CD4-positive, alpha-beta T cell (primary cell): ENCODE measurements at regions not wholly inside any gene's neighbourhood (a gene's known extent, or its start where the extent isn't known, plus 50 kb on each side); places are given as distances from the start of the nearest gene placed in this dataset.

Experiments used
- ATAC-seq: fragments of 200-7000 bp; cut with Tn5 transposase; one replicate; pipeline ENCODE4 v1.10.0; 2022; ENCODE audit warnings: mild to moderate bottlenecking; ENCODE audit not compliant: poor library complexity
- CTCF ChIA-PET: fragments of 350-600 bp; sonication (Branson Sonifier 250); formaldehyde crosslinking; loops from one replicate; lab custom pipeline; 2021; ENCODE audit warnings: antibody characterized with exemption, inconsistent platforms; lab: Charles Lee
- POLR2A ChIA-PET: fragments of 350-600 bp; sonication (Branson Sonifier 250); formaldehyde crosslinking; loops from one replicate; lab custom pipeline; 2021; ENCODE audit warnings: antibody characterized with exemption, inconsistent platforms; lab: Charles Lee
- DNase-seq, 14 experiments: peaks; one replicate each; pipeline ENCODE4 v3.0.0-alpha.2; 2013 to 2020; ENCODE audit warnings: mixed read lengths in 2 of 14
- H3K27ac ChIP-seq, 2 donors: one replicate each; pipeline versions ENCODE4 v1.5.1 to v1.7.0; 2013; ENCODE audit warnings: low read length in 2 of 2, low read depth in 1 of 2, mild to moderate bottlenecking in 1 of 2
- H3K27me3 ChIP-seq, 2 experiments: 1 replicate in 1 of 2; 2 replicates in 1 of 2; pipeline versions ENCODE4 v1.6.1 to v1.7.0; 2013; ENCODE audit warnings: low read length in 2 of 2, control low read depth in 1 of 2, mild to moderate bottlenecking in 1 of 2, moderate library complexity in 1 of 2; ENCODE audit not compliant: insufficient read depth in 2 of 2, control insufficient read depth in 1 of 2
- H3K36me3 ChIP-seq: one replicate; pipeline ENCODE4 v1.6.1; 2013; ENCODE audit warnings: low read length, control low read depth; ENCODE audit not compliant: insufficient read depth
- H3K4me1 ChIP-seq: one replicate; pipeline ENCODE4 v1.6.1; 2013; ENCODE audit warnings: low read length, control low read depth; ENCODE audit not compliant: insufficient read depth
- H3K4me3 ChIP-seq: one replicate; pipeline ENCODE4 v1.5.1; 2013; ENCODE audit warnings: mild to moderate bottlenecking, low read length, moderate library complexity
- H3K9me3 ChIP-seq, 2 experiments: 1 replicate in 1 of 2; 2 replicates in 1 of 2; pipeline versions ENCODE4 v1.6.1 to v1.7.0; 2013; ENCODE audit warnings: low read length in 2 of 2, mild to moderate bottlenecking in 2 of 2, control low read depth in 1 of 2, moderate library complexity in 1 of 2; ENCODE audit not compliant: control insufficient read depth in 1 of 2, insufficient read depth in 1 of 2
- H3K27ac Mint-ChIP-seq: one replicate; pipeline ENCODE4 v1.8.0; 2020; ENCODE audit warnings: mixed read lengths
- H3K27me3 Mint-ChIP-seq: one replicate; pipeline ENCODE4 v1.8.0; 2021; ENCODE audit warnings: mixed read lengths
- H3K36me3 Mint-ChIP-seq: one replicate; pipeline ENCODE4 v1.8.0; 2021; ENCODE audit warnings: low read depth, mixed read lengths
- H3K4me1 Mint-ChIP-seq: one replicate; pipeline ENCODE4 v1.8.0; 2021; ENCODE audit warnings: low read depth, mixed read lengths
- H3K4me3 Mint-ChIP-seq: one replicate; pipeline ENCODE4 v1.8.0; 2020; ENCODE audit warnings: mild to moderate bottlenecking, mixed read lengths
- H3K9me3 Mint-ChIP-seq: one replicate; pipeline ENCODE4 v1.8.0; 2020; ENCODE audit warnings: mixed read lengths
- CTCF ChIP-seq: fragments of 200-600 bp; IDR thresholded peaks from one replicate; pipeline ENCODE4 v1.8.0; 2022; ENCODE audit warnings: antibody characterized with exemption, mild to moderate bottlenecking
- intact Hi-C, 2 experiments: fragments of 100-400 bp; cut with DNase I in 1 of 2; cut with micrococcal nuclease in 1 of 2; formaldehyde crosslinking; loops; one replicate each; pipeline versions ENCODE4 v1.15.1 to v1.9.0; 2023 to 2025; cut with DNase I, micrococcal nuclease

GRCh38 chr2:56713161-56713676, 529.4 kb downstream of the CCDC85A start:
- Mint-ChIP-seq H3K27me3 (no peaks in the 10 kb centered on the region), H3K36me3 (no peaks in the 10 kb centered on the region), H3K27ac (no peak overlapping the region), H3K4me1 (no peaks in the 10 kb centered on the region), H3K9me3 (peaks cover 8% of the 10 kb centered on the region), H3K4me3 (no peak overlapping the region)
- no peaks in the 10 kb centered on the region for H3K36me3 ChIP-seq
- no peak overlapping the region for H3K27ac ChIP-seq
- no peak for TF ChIP-seq CTCF
- H3K27me3 ChIP-seq: no peaks in the 10 kb centered on the region
- H3K4me1 ChIP-seq: no peaks in the 10 kb centered on the region
- DNase-seq: no peak
- peaks cover 0 to 5% of the 10 kb centered on the region in 2 experiments for H3K9me3 ChIP-seq
- ATAC-seq: no peak
- CTCF ChIA-PET: no interaction called here
- intact Hi-C loops: no loop called here
- no peak overlapping the region for H3K4me3 ChIP-seq
- POLR2A ChIA-PET: no interaction called here

GRCh38 chr2:56713978-56714377, 530.2 kb downstream of the CCDC85A start:
- Mint-ChIP-seq H3K9me3 (peaks cover 7% of the 10 kb centered on the region), H3K27ac (no peak overlapping the region), H3K4me1 (no peaks in the 10 kb centered on the region), H3K4me3 (no peak overlapping the region), H3K36me3 (no peaks in the 10 kb centered on the region), H3K27me3 (no peaks in the 10 kb centered on the region)
- POLR2A ChIA-PET: no interaction called here
- ATAC-seq (no peak), DNase-seq (no peak)
- no peak for TF ChIP-seq CTCF
- Histone ChIP-seq H3K27ac (no peak overlapping the region), H3K27me3 (no peaks in the 10 kb centered on the region), H3K4me1 (no peaks in the 10 kb centered on the region), H3K4me3 (no peak overlapping the region), H3K9me3 (peaks cover 4 to 5% of the 10 kb centered on the region in 2 experiments), H3K36me3 (no peaks in the 10 kb centered on the region)
- CTCF ChIA-PET: no interaction called here
- intact Hi-C loops: no loop called here

- no peak overlapping the region for H3K4me3 ChIP-seq
- H3K9me3 Mint-ChIP-seq: peaks cover 6% of the 10 kb centered on the region
- H3K27ac ChIP-seq: no peak overlapping the region
- CTCF ChIA-PET: no interaction called here
- H3K36me3 ChIP-seq: no peaks in the 10 kb centered on the region
- intact Hi-C loops: no loop called here
- TF ChIP-seq CTCF: no peak
- no peaks in the 10 kb centered on the region for H3K36me3 Mint-ChIP-seq
- no peaks in the 10 kb centered on the region for H3K4me1 Mint-ChIP-seq
- POLR2A ChIA-PET: no interaction called here
- H3K4me1 ChIP-seq: no peaks in the 10 kb centered on the region
- no peaks in the 10 kb centered on the region for H3K27me3 ChIP-seq
- ATAC-seq (no peak), DNase-seq (no peak)
- H3K27me3 Mint-ChIP-seq: no peaks in the 10 kb centered on the region
- no peak overlapping the region for H3K27ac Mint-ChIP-seq
- H3K9me3 ChIP-seq: peaks cover 4 to 5% of the 10 kb centered on the region in 2 experiments
- H3K4me3 Mint-ChIP-seq: no peak overlapping the region
Measured at GRCh38 chr2:56714400-56714799, 530.6 kb downstream of the CCDC85A start.
